ENCODE measurements at regions not wholly inside any gene's neighbourhood (a gene's known extent, or its start where the extent isn't known, plus 50 kb on each side); places are given as distances from the start of the nearest gene placed in this dataset.

GRCh38 chr13:77988355-77988754 is 69.7 kb upstream of the EDNRB start:
- DNase-seq: no peak

- DNase-seq: no peak
Measured at GRCh38 chr13:77986713-77987112, 68.1 kb upstream of the EDNRB start.

GRCh38 chr13:77985866-77986636 is 67.4 kb upstream of the EDNRB start:
- DNase-seq: no peak

GRCh38 chr13:77981281-77981881 is 62.8 kb upstream of the EDNRB start:
- no peak for DNase-seq

- no peak for DNase-seq
Measured at GRCh38 chr13:77980592-77980991, 62.0 kb upstream of the EDNRB start.

- DNase-seq: no peak
Measured at GRCh38 chr13:77979721-77980385, 61.2 kb upstream of the EDNRB start.

- DNase-seq: no peak
Measured at GRCh38 chr13:77975358-77976042, 56.9 kb upstream of the EDNRB start.

- DNase-seq: no peak
Measured at GRCh38 chr13:77969299-77969698, 50.7 kb upstream of the EDNRB start.

All from NCI-H1092 (cell line).